Hepatic stellate cell (primary cell): ENCODE measurements at regions not wholly inside any gene's neighbourhood (a gene's known extent, or its start where the extent isn't known, plus 50 kb on each side); places are given as distances from the start of the nearest gene placed in this dataset.
"Not testable (repeated sequence)": the region's sequence is repeated elsewhere in the genome, so short reads cannot be mapped to it uniquely, and the experiment has no call there.

Experiments used
- DNase-seq: peaks from one replicate; pipeline ENCODE4 v3.0.0; 2011; ENCODE audit warnings: low spot score

GRCh38 chr6:170198298-170198697 is 92.6 kb downstream of the DLL1 start:
- no peak for DNase-seq

GRCh38 chr6:170193326-170193821 is 97.5 kb downstream of the DLL1 start:
- DNase-seq, result no peak

GRCh38 chr6:170192905-170193304 is 98.0 kb downstream of the DLL1 start:
- no peak for DNase-seq

GRCh38 chr6:170192101-170192500 is 98.8 kb downstream of the DLL1 start:
- DNase-seq, result not testable (repeated sequence)

GRCh38 chr6:170190046-170190445 is 100.8 kb downstream of the DLL1 start:
- no peak for DNase-seq

GRCh38 chr6:170189236-170189635 is 101.6 kb downstream of the DLL1 start:
- DNase-seq, result no peak

GRCh38 chr6:170188571-170189001 is 102.3 kb downstream of the DLL1 start:
- DNase-seq, result no peak

- no peak for DNase-seq
These were observed 103.0 kb downstream of the DLL1 start for GRCh38 chr6:170187669-170188566.

GRCh38 chr6:170186941-170187668 is 103.8 kb downstream of the DLL1 start:
- DNase-seq, result no peak

- no peak for DNase-seq
These were observed 104.6 kb downstream of the DLL1 start for GRCh38 chr6:170186006-170186935.

- no peak for DNase-seq
These were observed 105.5 kb downstream of the DLL1 start for GRCh38 chr6:170185175-170185978.

GRCh38 chr6:170184316-170184715 is 106.6 kb downstream of the DLL1 start:
- no peak for DNase-seq

- no peak for DNase-seq
These were observed 107.4 kb downstream of the DLL1 start for GRCh38 chr6:170183521-170183920.

- DNase-seq, result no peak
These were observed 108.1 kb downstream of the DLL1 start for GRCh38 chr6:170182781-170183120.

GRCh38 chr6:170182093-170182780 is 108.6 kb downstream of the DLL1 start:
- no peak for DNase-seq

- DNase-seq, result no peak
These were observed 109.6 kb downstream of the DLL1 start for GRCh38 chr6:170181338-170181690.

- DNase-seq, result no peak
These were observed 110.1 kb downstream of the DLL1 start for GRCh38 chr6:170180671-170181337.

- no peak for DNase-seq
These were observed 111.1 kb downstream of the DLL1 start for GRCh38 chr6:170179616-170180324.
